Glutamatergic neuron (in vitro differentiated cells): ENCODE measurements at regions not wholly inside any gene's neighbourhood (a gene's known extent, or its start where the extent isn't known, plus 50 kb on each side); places are given as distances from the start of the nearest gene placed in this dataset.

Source experiments
- DNase-seq: peaks from one replicate; pipeline ENCODE4 v3.0.0; 2022
- H3K27ac Mint-ChIP-seq: one replicate; pipeline ENCODE4 v1.8.0; 2020; ENCODE audit warnings: mild to moderate bottlenecking, mixed read lengths, inconsistent platforms; ENCODE audit not compliant: unreplicated experiment
- H3K27me3 Mint-ChIP-seq: one replicate; pipeline ENCODE4 v1.8.0; 2020; ENCODE audit warnings: mild to moderate bottlenecking, moderate library complexity, mixed read lengths, inconsistent platforms; ENCODE audit not compliant: unreplicated experiment
- H3K36me3 Mint-ChIP-seq: one replicate; pipeline ENCODE4 v1.8.0; 2020; ENCODE audit warnings: mild to moderate bottlenecking, mixed read lengths, inconsistent platforms; ENCODE audit not compliant: unreplicated experiment
- H3K4me1 Mint-ChIP-seq: one replicate; pipeline ENCODE4 v1.8.0; 2020; ENCODE audit warnings: mild to moderate bottlenecking, low read depth, mixed read lengths, inconsistent platforms; ENCODE audit not compliant: unreplicated experiment
- H3K4me3 Mint-ChIP-seq: one replicate; pipeline ENCODE4 v1.8.0; 2020; ENCODE audit warnings: mild to moderate bottlenecking, mixed read lengths, inconsistent platforms; ENCODE audit not compliant: unreplicated experiment
- H3K9me3 Mint-ChIP-seq: one replicate; pipeline ENCODE4 v1.8.0; 2020; ENCODE audit warnings: mild to moderate bottlenecking, moderate library complexity, mixed read lengths, inconsistent platforms; ENCODE audit not compliant: unreplicated experiment
- TF ChIP-seq, protein P1 (sequence below): fragments of 200-600 bp; sonication (generic); IDR thresholded peaks from one replicate; pipeline ENCODE4 v1.5.0; 2021; ENCODE audit not compliant: partially characterized antibody, unreplicated experiment

- H3K36me3 Mint-ChIP-seq, result no peaks in the 10 kb centered on the region
- DNase-seq, result peak; percentile 21
- H3K9me3 Mint-ChIP-seq, result peaks cover 1% of the 10 kb centered on the region
- H3K4me3 Mint-ChIP-seq, result no peak overlapping the region
- no peaks in the 10 kb centered on the region for H3K4me1 Mint-ChIP-seq
- H3K27ac Mint-ChIP-seq, result no peak overlapping the region
- peaks cover 9% of the 10 kb centered on the region for H3K27me3 Mint-ChIP-seq
- TF ChIP-seq, protein P1, sequence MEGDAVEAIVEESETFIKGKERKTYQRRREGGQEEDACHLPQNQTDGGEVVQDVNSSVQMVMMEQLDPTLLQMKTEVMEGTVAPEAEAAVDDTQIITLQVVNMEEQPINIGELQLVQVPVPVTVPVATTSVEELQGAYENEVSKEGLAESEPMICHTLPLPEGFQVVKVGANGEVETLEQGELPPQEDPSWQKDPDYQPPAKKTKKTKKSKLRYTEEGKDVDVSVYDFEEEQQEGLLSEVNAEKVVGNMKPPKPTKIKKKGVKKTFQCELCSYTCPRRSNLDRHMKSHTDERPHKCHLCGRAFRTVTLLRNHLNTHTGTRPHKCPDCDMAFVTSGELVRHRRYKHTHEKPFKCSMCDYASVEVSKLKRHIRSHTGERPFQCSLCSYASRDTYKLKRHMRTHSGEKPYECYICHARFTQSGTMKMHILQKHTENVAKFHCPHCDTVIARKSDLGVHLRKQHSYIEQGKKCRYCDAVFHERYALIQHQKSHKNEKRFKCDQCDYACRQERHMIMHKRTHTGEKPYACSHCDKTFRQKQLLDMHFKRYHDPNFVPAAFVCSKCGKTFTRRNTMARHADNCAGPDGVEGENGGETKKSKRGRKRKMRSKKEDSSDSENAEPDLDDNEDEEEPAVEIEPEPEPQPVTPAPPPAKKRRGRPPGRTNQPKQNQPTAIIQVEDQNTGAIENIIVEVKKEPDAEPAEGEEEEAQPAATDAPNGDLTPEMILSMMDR, result no peak
Measured at GRCh38 chr11:69920345-69921127, 101.3 kb upstream of the FGF3 start.

GRCh38 chr11:69921128-69922014, 102.2 kb upstream of the FGF3 start:
- Mint-ChIP-seq H3K9me3 (peaks cover 1% of the 10 kb centered on the region), H3K4me1 (no peaks in the 10 kb centered on the region), H3K27ac (no peak overlapping the region), H3K36me3 (no peaks in the 10 kb centered on the region), H3K27me3 (peaks cover 7% of the 10 kb centered on the region), H3K4me3 (no peak overlapping the region)
- TF ChIP-seq, protein P1, result no peak
- peak; percentile 8 for DNase-seq

DNA sequence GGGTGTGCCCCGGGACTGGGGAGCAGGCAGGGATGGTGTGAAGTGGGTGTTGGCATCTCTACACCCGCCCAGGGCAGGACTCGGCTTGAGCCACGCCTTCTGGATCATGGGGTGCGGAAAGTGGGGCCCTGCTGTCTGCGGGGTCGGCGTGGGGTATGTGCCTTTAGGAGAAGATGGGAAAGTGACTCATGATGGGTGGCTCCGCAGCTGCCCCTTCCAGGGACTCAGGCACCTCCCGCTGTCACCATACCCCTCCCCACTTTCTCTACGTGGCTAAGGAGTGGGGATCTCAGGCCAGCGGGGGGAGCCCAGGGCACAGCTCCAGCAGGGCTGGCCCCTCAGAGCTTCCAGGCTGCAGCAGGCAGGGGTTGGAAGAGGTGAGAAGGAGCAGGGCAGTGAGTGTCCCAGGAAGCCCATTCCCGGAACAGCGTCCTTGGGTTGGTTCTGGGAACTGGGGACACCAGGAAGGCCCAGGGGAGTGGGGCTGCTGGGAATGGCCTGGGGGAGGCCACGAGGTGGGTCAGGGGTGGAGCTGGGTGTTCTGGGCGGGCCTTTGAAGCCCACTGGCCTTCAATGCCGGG, 102.9 kb upstream of the FGF3 start:
- TF ChIP-seq, protein P1, result no peak
- DNase-seq, result peak; percentile 7

GRCh38 chr11:69922596-69923111, 103.4 kb upstream of the FGF3 start:
- H3K27ac Mint-ChIP-seq, result no peak overlapping the region
- peak; percentile 2 for DNase-seq
- H3K4me3 Mint-ChIP-seq, result no peak overlapping the region
- peaks cover 7% of the 10 kb centered on the region for H3K27me3 Mint-ChIP-seq
- peaks cover 1% of the 10 kb centered on the region for H3K9me3 Mint-ChIP-seq
- H3K4me1 Mint-ChIP-seq, result no peaks in the 10 kb centered on the region
- TF ChIP-seq, protein P1, result no peak
- H3K36me3 Mint-ChIP-seq, result no peaks in the 10 kb centered on the region

More for the DNA sequence above, 102.9 kb upstream of the FGF3 start:
- Mint-ChIP-seq H3K4me1 (no peaks in the 10 kb centered on the region), H3K27me3 (peaks cover 7% of the 10 kb centered on the region), H3K4me3 (no peak overlapping the region), H3K9me3 (peaks cover 1% of the 10 kb centered on the region), H3K27ac (no peak overlapping the region), H3K36me3 (no peaks in the 10 kb centered on the region)
